AG09309 (cell line): ENCODE measurements at regions not wholly inside any gene's neighbourhood (a gene's known extent, or its start where the extent isn't known, plus 50 kb on each side); places are given as distances from the start of the nearest gene placed in this dataset.

Source experiments
- DNase-seq: peaks from one replicate; pipeline ENCODE4 v3.0.0-alpha.2; 2010; ENCODE audit warnings: low read depth
- H3K4me3 ChIP-seq: 2 replicates; pipeline ENCODE4 v1.5.1; 2011; ENCODE audit warnings: mild to moderate bottlenecking, low read depth, low read length, moderate library complexity; ENCODE audit not compliant: control insufficient read depth
- CTCF ChIP-seq: IDR thresholded peaks from 2 replicates; pipeline ENCODE4 v1.5.1; 2011; ENCODE audit warnings: mild to moderate bottlenecking, low read depth, low read length, inconsistent platforms; ENCODE audit not compliant: insufficient read depth, control insufficient read depth; ENCODE audit errors: missing control alignments

GRCh38 chr7:1382553-1383397 is 76.5 kb downstream of the MICALL2 start:
- no peak for DNase-seq
- H3K4me3 ChIP-seq: no peak overlapping the region
- TF ChIP-seq CTCF: no peak

GRCh38 chr7:1383398-1384112 is 75.7 kb downstream of the MICALL2 start:
- H3K4me3 ChIP-seq: no peak overlapping the region
- TF ChIP-seq CTCF: no peak
- no peak for DNase-seq

- no peak for DNase-seq
- TF ChIP-seq CTCF: no peak
- no peak overlapping the region for H3K4me3 ChIP-seq
Measured at GRCh38 chr7:1384113-1384415, 75.2 kb downstream of the MICALL2 start.
